Activated naive CD4-positive, alpha-beta T cell treated with anti-CD3 and anti-CD28 coated beads, Interleukin-2, amount 10 ng/mL, durations not matched to agents 7 days and 5 days (primary cell): ENCODE measurements at regions not wholly inside any gene's neighbourhood (a gene's known extent, or its start where the extent isn't known, plus 50 kb on each side); places are given as distances from the start of the nearest gene placed in this dataset.
"Not testable (repeated sequence)": the region's sequence is repeated elsewhere in the genome, so short reads cannot be mapped to it uniquely, and the experiment has no call there.

Experiments used
- CTCF ChIA-PET: fragments of 350-600 bp; sonication (Branson Sonifier 250); formaldehyde crosslinking; loops from one replicate; lab custom pipeline; 2021; ENCODE audit warnings: antibody characterized with exemption; lab: Charles Lee
- DNase-seq: peaks from one replicate; pipeline ENCODE4 v3.0.0-alpha.2; 2020
- H3K27ac Mint-ChIP-seq: one replicate; pipeline ENCODE4 v1.8.0; 2021; ENCODE audit warnings: mild to moderate bottlenecking, moderate library complexity, mixed read lengths
- H3K27me3 Mint-ChIP-seq: one replicate; pipeline ENCODE4 v1.8.0; 2021; ENCODE audit warnings: mild to moderate bottlenecking, mixed read lengths
- H3K36me3 Mint-ChIP-seq: one replicate; pipeline ENCODE4 v1.8.0; 2021; ENCODE audit warnings: mixed read lengths
- H3K4me1 Mint-ChIP-seq: one replicate; pipeline ENCODE4 v1.8.0; 2021; ENCODE audit warnings: mixed read lengths
- H3K4me3 Mint-ChIP-seq: one replicate; pipeline ENCODE4 v1.8.0; 2021; ENCODE audit warnings: mild to moderate bottlenecking, moderate library complexity, mixed read lengths
- H3K9me3 Mint-ChIP-seq: one replicate; pipeline ENCODE4 v1.8.0; 2021; ENCODE audit warnings: mixed read lengths

DNA sequence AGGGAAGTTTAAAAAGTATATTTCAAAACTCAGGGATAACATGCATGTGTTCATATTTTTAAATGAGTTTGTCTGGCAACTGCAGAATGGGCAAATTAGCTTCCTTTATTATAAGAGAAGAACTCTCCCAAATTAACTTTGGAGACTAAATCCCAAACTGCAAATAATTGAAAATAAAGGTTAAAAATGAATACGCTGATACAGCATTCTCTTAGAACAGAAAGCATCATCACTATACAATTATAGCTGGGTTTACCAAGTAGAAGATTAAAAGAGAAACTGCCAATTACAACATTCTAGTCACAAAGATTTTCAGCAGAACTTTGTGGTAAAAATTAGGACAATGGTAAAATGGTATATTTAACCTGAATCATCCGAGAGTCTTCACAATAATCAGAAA is 73.3 kb downstream of the OLFM4 start:
- Mint-ChIP-seq H3K4me1 (no peaks in the 10 kb centered on the region), H3K27ac (no peak overlapping the region), H3K9me3 (no peaks in the 10 kb centered on the region), H3K4me3 (no peak overlapping the region), H3K36me3 (no peaks in the 10 kb centered on the region), H3K27me3 (no peaks in the 10 kb centered on the region)
- DNase-seq, result no peak
- CTCF ChIA-PET, result no interaction called here

DNA sequence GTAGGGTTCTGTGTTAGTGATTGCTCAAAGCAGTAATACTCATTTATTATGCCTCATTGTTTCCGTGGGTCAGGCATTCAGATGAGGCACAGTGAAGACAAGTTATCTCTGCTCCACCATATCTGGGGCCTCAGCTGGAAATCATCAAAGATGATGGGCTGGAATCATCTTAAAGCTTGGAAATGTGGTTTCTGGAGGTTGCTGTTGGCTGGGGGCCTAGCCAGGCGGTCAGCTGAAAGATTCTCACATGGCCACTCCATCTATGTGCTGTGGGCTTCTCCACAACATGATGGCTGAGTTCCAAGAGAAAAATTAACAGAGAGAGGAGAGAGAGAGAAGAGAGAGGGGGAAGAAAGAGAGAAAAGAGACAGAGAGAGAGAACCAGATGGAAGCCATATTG is 75.5 kb downstream of the OLFM4 start:
- no peaks in the 10 kb centered on the region for H3K27me3 Mint-ChIP-seq
- no peak overlapping the region for H3K4me3 Mint-ChIP-seq
- no peaks in the 10 kb centered on the region for H3K36me3 Mint-ChIP-seq
- H3K4me1 Mint-ChIP-seq, result no peaks in the 10 kb centered on the region
- CTCF ChIA-PET, result no interaction called here
- no peak for DNase-seq
- no peak overlapping the region for H3K27ac Mint-ChIP-seq
- no peaks in the 10 kb centered on the region for H3K9me3 Mint-ChIP-seq

DNA sequence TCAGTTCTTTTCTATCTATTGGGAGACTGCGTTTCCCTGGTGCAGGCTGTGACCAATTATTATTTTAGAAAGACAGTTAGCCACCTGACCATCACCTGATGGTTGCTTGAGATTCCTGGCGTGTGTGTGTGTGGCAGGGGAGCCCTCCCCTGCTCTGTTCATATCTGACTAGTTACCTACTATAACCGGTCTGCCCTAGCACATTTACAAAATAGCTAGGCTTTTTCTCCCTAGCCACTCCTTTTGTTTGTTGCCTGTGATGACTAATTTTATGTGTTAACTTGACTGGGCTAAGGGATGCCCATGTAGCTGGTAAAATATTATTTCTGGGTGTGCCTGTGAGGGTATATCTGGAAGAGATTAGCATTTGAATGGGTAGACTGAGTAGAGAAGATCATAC is 76.9 kb downstream of the OLFM4 start:
- Mint-ChIP-seq H3K27me3 (no peaks in the 10 kb centered on the region), H3K27ac (no peak overlapping the region), H3K9me3 (no peaks in the 10 kb centered on the region), H3K4me1 (no peaks in the 10 kb centered on the region), H3K4me3 (no peak overlapping the region), H3K36me3 (no peaks in the 10 kb centered on the region)
- no peak for DNase-seq
- CTCF ChIA-PET, result no interaction called here

- CTCF ChIA-PET, result no interaction called here
- no peak overlapping the region for H3K4me3 Mint-ChIP-seq
- H3K4me1 Mint-ChIP-seq, result no peaks in the 10 kb centered on the region
- H3K27me3 Mint-ChIP-seq, result no peaks in the 10 kb centered on the region
- no peak for DNase-seq
- no peak overlapping the region for H3K27ac Mint-ChIP-seq
- H3K9me3 Mint-ChIP-seq, result no peaks in the 10 kb centered on the region
- H3K36me3 Mint-ChIP-seq, result no peaks in the 10 kb centered on the region
Observed at GRCh38 chr13:53105890-53106289, 77.3 kb downstream of the OLFM4 start.

GRCh38 chr13:53110181-53110580 is 81.6 kb downstream of the OLFM4 start:
- H3K4me1 Mint-ChIP-seq, result no peaks in the 10 kb centered on the region
- CTCF ChIA-PET, result interaction anchor here (1.3 kb wide), 1 partner anchor 9 kb away, joined by 3 read pairs; no protein-coding TSS in a partner anchor
- no peaks in the 10 kb centered on the region for H3K36me3 Mint-ChIP-seq
- H3K27me3 Mint-ChIP-seq, result no peaks in the 10 kb centered on the region
- H3K9me3 Mint-ChIP-seq, result peaks cover 1% of the 10 kb centered on the region
- DNase-seq, result no peak
- no peak overlapping the region for H3K27ac Mint-ChIP-seq
- H3K4me3 Mint-ChIP-seq, result no peak overlapping the region

DNA sequence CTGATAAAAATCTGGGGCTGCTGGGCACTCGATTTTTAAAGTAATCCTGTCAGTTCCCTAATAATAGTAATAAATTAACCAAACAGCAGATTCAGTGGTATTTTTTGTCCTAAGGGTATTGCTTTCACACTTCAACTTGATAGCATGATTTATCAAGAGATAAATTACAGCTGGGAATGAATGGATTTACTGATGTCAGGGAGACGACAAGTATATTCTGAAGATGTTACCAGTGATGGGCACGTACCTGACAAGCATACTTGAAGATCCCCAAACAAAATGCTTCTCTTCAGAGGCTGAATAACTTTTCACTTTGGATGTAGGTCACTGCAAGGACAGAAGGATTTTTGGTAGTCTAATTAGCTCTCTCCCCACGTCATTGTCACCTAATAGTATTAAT is 82.0 kb downstream of the OLFM4 start:
- no peak for DNase-seq
- Mint-ChIP-seq H3K4me1 (no peaks in the 10 kb centered on the region), H3K9me3 (peaks cover 1% of the 10 kb centered on the region), H3K4me3 (no peak overlapping the region), H3K36me3 (no peaks in the 10 kb centered on the region), H3K27ac (no peak overlapping the region), H3K27me3 (no peaks in the 10 kb centered on the region)
- CTCF ChIA-PET, result interaction anchor here (1.3 kb wide), 1 partner anchor 10 kb away, joined by 3 read pairs; no protein-coding TSS in a partner anchor

GRCh38 chr13:53112522-53112921 is 83.9 kb downstream of the OLFM4 start:
- no peak for DNase-seq
- H3K36me3 Mint-ChIP-seq, result no peaks in the 10 kb centered on the region

GRCh38 chr13:53117048-53117447 is 88.4 kb downstream of the OLFM4 start:
- H3K4me3 Mint-ChIP-seq, CTCF ChIA-PET, H3K27ac Mint-ChIP-seq, DNase-seq, H3K9me3 Mint-ChIP-seq, H3K36me3 Mint-ChIP-seq, H3K4me1 Mint-ChIP-seq, H3K27me3 Mint-ChIP-seq: not testable (repeated sequence)

More at GRCh38 chr13:53112522-53112921, 83.9 kb downstream of the OLFM4 start:
- Mint-ChIP-seq H3K4me1 (no peaks in the 10 kb centered on the region), H3K4me3 (no peak overlapping the region), H3K9me3 (peaks cover 5% of the 10 kb centered on the region), H3K27ac (no peak overlapping the region), H3K27me3 (no peaks in the 10 kb centered on the region)
- CTCF ChIA-PET, result no interaction called here

DNA sequence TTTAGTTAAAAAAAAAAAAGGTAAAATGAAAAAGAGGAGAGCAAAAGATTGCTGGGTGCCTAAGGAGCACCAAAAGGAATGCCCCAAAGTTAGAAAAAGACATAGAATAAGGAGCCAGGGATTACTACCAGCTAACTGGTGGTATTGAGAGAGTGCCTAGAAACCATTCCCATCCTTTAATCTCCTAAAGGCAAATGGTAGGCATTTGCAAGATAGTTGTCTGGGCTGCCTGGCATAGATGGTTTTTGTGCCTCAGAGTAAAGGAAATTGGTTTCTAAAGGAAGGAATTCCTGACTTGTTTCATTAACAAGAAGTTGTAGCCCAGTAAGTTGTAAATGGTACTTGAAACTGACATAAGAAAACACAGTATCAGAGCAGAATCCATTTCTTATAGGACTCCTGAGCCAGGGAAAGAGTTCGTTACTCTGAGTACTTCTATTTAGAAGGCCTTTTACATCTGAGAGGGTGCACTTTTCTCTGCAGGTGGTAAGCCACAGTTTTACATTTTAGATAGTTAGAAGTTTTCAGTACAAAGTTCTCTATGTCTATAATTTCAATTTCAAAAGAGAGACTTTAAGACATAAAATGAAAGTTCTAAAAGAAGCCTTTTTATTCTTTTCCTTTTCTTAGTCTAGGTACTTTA is 92.6 kb downstream of the OLFM4 start:
- no peak for DNase-seq
- Mint-ChIP-seq H3K9me3 (peaks cover 4% of the 10 kb centered on the region), H3K36me3 (no peaks in the 10 kb centered on the region), H3K27ac (no peak overlapping the region), H3K4me3 (no peak overlapping the region), H3K4me1 (no peaks in the 10 kb centered on the region), H3K27me3 (no peaks in the 10 kb centered on the region)
- CTCF ChIA-PET, result no interaction called here

DNA sequence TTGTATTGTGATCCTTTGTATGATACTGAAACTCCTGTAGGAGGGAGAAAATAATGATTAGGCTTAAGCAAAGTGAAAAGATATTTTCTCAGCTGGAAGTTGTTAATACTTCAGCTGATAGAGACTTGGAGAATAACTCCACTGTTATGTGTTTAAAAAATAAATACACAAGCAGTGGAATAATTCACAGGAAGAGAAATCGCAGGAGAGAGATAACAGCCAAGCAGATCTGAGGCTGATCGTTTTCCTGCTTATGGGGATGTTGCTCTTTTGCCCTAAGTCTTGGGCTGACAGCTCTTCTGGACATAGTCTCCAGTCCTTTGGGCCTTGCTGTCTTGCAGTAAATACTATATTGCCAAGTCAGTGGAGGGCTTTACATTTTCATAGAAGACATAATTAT is 93.3 kb downstream of the OLFM4 start:
- Mint-ChIP-seq H3K27me3 (no peaks in the 10 kb centered on the region), H3K36me3 (no peaks in the 10 kb centered on the region), H3K4me3 (no peak overlapping the region), H3K9me3 (peaks cover 4% of the 10 kb centered on the region), H3K27ac (no peak overlapping the region), H3K4me1 (no peaks in the 10 kb centered on the region)
- DNase-seq, result no peak
- CTCF ChIA-PET, result no interaction called here

DNA sequence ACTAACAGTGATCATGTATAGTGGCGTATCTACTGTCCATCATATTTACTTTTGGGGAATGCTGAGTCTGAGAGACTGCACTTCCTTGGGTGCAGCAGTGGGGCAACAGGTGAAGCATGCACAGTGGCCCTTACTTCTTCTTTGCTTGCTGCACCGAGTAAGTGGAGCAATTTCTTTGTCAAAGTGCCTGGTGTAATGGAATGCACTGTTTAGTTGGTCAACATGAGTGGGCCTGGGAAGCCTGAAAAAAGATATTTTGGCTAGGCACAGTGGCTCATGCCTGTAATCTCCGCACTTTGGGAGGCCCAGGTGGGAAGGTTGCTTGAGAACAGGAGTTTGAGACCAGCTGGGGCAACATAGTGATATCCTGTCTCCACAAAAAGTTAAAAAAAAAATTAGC is 94.9 kb downstream of the OLFM4 start:
- CTCF ChIA-PET, result no interaction called here
- no peaks in the 10 kb centered on the region for H3K36me3 Mint-ChIP-seq
- no peak overlapping the region for H3K4me3 Mint-ChIP-seq
- no peak for DNase-seq
- no peaks in the 10 kb centered on the region for H3K27me3 Mint-ChIP-seq
- no peaks in the 10 kb centered on the region for H3K9me3 Mint-ChIP-seq
- no peak overlapping the region for H3K27ac Mint-ChIP-seq
- H3K4me1 Mint-ChIP-seq, result no peaks in the 10 kb centered on the region

GRCh38 chr13:53124623-53125022 is 96.0 kb downstream of the OLFM4 start:
- H3K27me3 Mint-ChIP-seq, result no peaks in the 10 kb centered on the region
- H3K36me3 Mint-ChIP-seq, result no peaks in the 10 kb centered on the region
- no peaks in the 10 kb centered on the region for H3K9me3 Mint-ChIP-seq
- H3K4me3 Mint-ChIP-seq, result no peak overlapping the region
- H3K27ac Mint-ChIP-seq, result no peak overlapping the region
- CTCF ChIA-PET, result no interaction called here
- no peaks in the 10 kb centered on the region for H3K4me1 Mint-ChIP-seq
- no peak for DNase-seq

GRCh38 chr13:53126841-53127245 is 98.2 kb downstream of the OLFM4 start:
- no peak overlapping the region for H3K4me3 Mint-ChIP-seq
- no peaks in the 10 kb centered on the region for H3K9me3 Mint-ChIP-seq
- H3K27ac Mint-ChIP-seq, result no peak overlapping the region
- no peaks in the 10 kb centered on the region for H3K27me3 Mint-ChIP-seq
- CTCF ChIA-PET, result no interaction called here
- no peak for DNase-seq
- H3K4me1 Mint-ChIP-seq, result no peaks in the 10 kb centered on the region
- H3K36me3 Mint-ChIP-seq, result no peaks in the 10 kb centered on the region

GRCh38 chr13:53127373-53127772 is 98.8 kb downstream of the OLFM4 start:
- H3K4me1 Mint-ChIP-seq, result no peaks in the 10 kb centered on the region
- no peaks in the 10 kb centered on the region for H3K36me3 Mint-ChIP-seq
- no peak overlapping the region for H3K27ac Mint-ChIP-seq
- CTCF ChIA-PET, result no interaction called here
- H3K9me3 Mint-ChIP-seq, result no peaks in the 10 kb centered on the region
- no peak overlapping the region for H3K4me3 Mint-ChIP-seq
- no peaks in the 10 kb centered on the region for H3K27me3 Mint-ChIP-seq
- DNase-seq, result no peak

- Mint-ChIP-seq H3K36me3 (no peaks in the 10 kb centered on the region), H3K27ac (no peak overlapping the region), H3K4me1 (no peaks in the 10 kb centered on the region), H3K4me3 (no peak overlapping the region), H3K9me3 (no peaks in the 10 kb centered on the region), H3K27me3 (no peaks in the 10 kb centered on the region)
- no peak for DNase-seq
- CTCF ChIA-PET, result no interaction called here
Observed at GRCh38 chr13:53129864-53130393, 101.3 kb downstream of the OLFM4 start.
